A549 (cell line): ENCODE measurements at regions not wholly inside any gene's neighbourhood (a gene's known extent, or its start where the extent isn't known, plus 50 kb on each side); places are given as distances from the start of the nearest gene placed in this dataset.

Source experiments
- EP300 ChIP-seq, 2 experiments: fragments of >200 bp; sonication (Bioruptor Twin); formaldehyde crosslinking; IDR thresholded peaks; 2 replicates in 1 of 2; 3 replicates in 1 of 2; pipeline ENCODE4 v1.6.1; 2016 to 2017
- NFE2L2 ChIP-seq: fragments of 150-350 bp; conservative IDR thresholded peaks from 2 replicates; pipeline ENCODE4 v1.6.1; 2014; ENCODE audit warnings: low read length

- no peak for TF ChIP-seq EP300 (IDR thresholded peaks at IDR 0.05)
- no peak for TF ChIP-seq NFE2L2
Measured at GRCh38 chr18:44458777-44459176, 221.9 kb upstream of the SETBP1 start.
